Stomach (tissue), 4 donors: ENCODE measurements at regions not wholly inside any gene's neighbourhood (a gene's known extent, or its start where the extent isn't known, plus 50 kb on each side); places are given as distances from the start of the nearest gene placed in this dataset.

ENCODE experiments used
- CTCF ChIP-seq, 7 experiments: fragments of 450-650 bp in 4 of 7; fragments of 200-600 bp in 3 of 7; sonication (generic) in 3 of 7; IDR thresholded peaks; one replicate each; pipeline ENCODE4 v1.5.1; 2016 to 2019; ENCODE audit warnings: antibody characterized with exemption in 7 of 7, control low read depth in 2 of 7, mild to moderate bottlenecking in 1 of 7
- EP300 ChIP-seq: sonication (generic); formaldehyde crosslinking; IDR thresholded peaks from one replicate; pipeline ENCODE4 v1.6.1; 2017; ENCODE audit warnings: antibody characterized with exemption
- POLR2A ChIP-seq, 4 donors: fragments of 450-650 bp; IDR thresholded peaks; one replicate each; pipeline ENCODE4 v1.6.1; 2016; ENCODE audit warnings: antibody characterized with exemption in 4 of 4, control low read depth in 2 of 4, mild to moderate bottlenecking in 1 of 4, moderate library complexity in 1 of 4
- POLR2AphosphoS5 ChIP-seq, 3 donors: sonication (generic); formaldehyde crosslinking; IDR thresholded peaks; one replicate each; pipeline ENCODE4 v1.6.1; 2016; ENCODE audit warnings: antibody characterized with exemption in 3 of 3

- TF ChIP-seq POLR2AphosphoS5 (IDR thresholded peaks at IDR 0.05), result no peak
- no peak for TF ChIP-seq CTCF (IDR thresholded peaks at IDR 0.05)
- no peak for TF ChIP-seq POLR2A (IDR thresholded peaks at IDR 0.05)
- TF ChIP-seq EP300, result no peak
These were observed 66.0 kb upstream of the CLDN14 start for GRCh38 chr21:36545776-36546511.
